ENCODE measurements at regions not wholly inside any gene's neighbourhood (a gene's known extent, or its start where the extent isn't known, plus 50 kb on each side); places are given as distances from the start of the nearest gene placed in this dataset.
A peak's percentile ranks its signal among the peaks of the same experiment; 100 is the strongest.

DNA sequence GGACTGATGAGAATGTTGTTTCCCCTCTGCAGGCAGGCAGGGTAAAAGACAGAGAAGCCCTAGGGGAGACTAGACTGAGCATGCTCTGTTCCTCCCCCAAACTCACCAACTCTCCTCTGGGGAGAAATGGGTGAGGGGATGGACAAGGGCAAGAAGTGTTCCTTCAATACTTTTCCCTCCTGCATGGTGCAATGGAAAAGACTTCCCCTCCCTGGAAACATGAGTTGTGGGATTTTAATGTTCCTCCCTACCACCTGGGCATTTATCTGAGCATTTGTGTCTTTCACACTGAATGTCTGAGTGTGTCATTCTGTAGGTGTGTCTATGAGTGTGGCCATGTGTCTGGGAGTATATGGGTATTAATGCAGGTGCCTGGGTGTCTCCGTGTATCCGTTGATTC lies 275.7 kb downstream of the C1orf94 start:
- H3K9me3 ChIP-seq (ENCODE audit: control insufficient read depth, low read length) = no peaks in the 10 kb centered on the region
- no peaks in the 10 kb centered on the region for H3K27me3 ChIP-seq (replicated peaks; ENCODE audit: control insufficient read depth, insufficient read depth, low read length, poor library complexity, severe bottlenecking)
- H3K36me3 ChIP-seq (ENCODE audit: control insufficient read depth, insufficient read depth, low read length) = no peaks in the 10 kb centered on the region
- no peaks in the 10 kb centered on the region for H3K4me1 ChIP-seq (ENCODE audit: control insufficient read depth, insufficient read depth, low read length, poor library complexity, severe bottlenecking)
- H3K27ac ChIP-seq (ENCODE audit: insufficient read depth, low read length, poor library complexity, severe bottlenecking) = no peak overlapping the region
- H3K4me3 ChIP-seq (ENCODE audit: insufficient read depth, low read depth, low read length, poor library complexity, severe bottlenecking) = no peak overlapping the region
- DNase-seq = no peak

DNA sequence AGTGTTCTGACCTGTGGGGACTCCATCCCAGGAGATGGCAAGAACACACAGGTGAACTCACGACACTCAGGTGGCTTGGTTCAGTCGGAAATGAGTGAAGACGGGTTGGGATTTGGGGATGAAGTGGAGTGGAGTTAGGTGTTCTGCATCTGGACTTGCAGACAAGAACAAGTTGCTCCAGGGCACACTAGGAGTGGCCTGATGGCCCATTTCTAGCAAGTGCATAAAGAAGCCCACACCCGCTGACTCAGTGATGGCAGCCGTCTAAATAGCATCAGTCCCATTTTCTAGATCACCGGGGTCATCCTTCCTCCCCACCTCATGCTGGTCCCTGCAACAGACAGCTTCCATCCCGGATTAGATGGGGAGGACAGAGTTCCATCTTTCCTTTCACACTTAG lies 278.4 kb downstream of the C1orf94 start:
- DNase-seq = no peak
- Histone ChIP-seq H3K27me3 (replicated peaks; ENCODE audit: control insufficient read depth, insufficient read depth, low read length, poor library complexity, severe bottlenecking) (no peaks in the 10 kb centered on the region), H3K4me1 (ENCODE audit: control insufficient read depth, insufficient read depth, low read length, poor library complexity, severe bottlenecking) (no peaks in the 10 kb centered on the region), H3K4me3 (ENCODE audit: insufficient read depth, low read depth, low read length, poor library complexity, severe bottlenecking) (no peak overlapping the region), H3K27ac (ENCODE audit: insufficient read depth, low read length, poor library complexity, severe bottlenecking) (no peak overlapping the region), H3K9me3 (ENCODE audit: control insufficient read depth, low read length) (no peaks in the 10 kb centered on the region), H3K36me3 (ENCODE audit: control insufficient read depth, insufficient read depth, low read length) (no peaks in the 10 kb centered on the region)

DNA sequence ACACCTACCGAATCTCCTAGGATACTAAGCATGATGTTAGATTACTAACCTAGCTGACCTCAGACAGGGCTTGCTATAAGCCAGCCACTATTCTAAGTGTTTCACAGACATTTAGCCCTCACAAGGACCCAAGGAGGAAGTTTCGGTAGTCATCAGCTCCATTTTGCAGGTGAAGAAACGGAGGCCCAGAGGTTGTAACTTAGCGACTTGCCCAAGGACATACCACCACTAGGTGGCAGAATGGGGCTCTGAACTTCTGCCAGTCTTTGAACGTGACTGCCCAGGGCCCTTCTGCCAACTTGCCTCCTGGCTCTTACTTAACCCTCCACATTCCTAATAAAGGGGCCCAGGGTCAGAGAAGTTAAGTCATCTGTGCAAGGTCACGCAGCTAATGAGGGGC lies 283.5 kb downstream of the C1orf94 start:
- no peak overlapping the region for H3K27ac ChIP-seq (ENCODE audit: insufficient read depth, low read length, poor library complexity, severe bottlenecking)
- H3K4me3 ChIP-seq (ENCODE audit: insufficient read depth, low read depth, low read length, poor library complexity, severe bottlenecking) = no peak overlapping the region
- H3K36me3 ChIP-seq (ENCODE audit: control insufficient read depth, insufficient read depth, low read length) = no peaks in the 10 kb centered on the region
- DNase-seq = peak in 1 of 3 donors; percentile 16
- no peaks in the 10 kb centered on the region for H3K27me3 ChIP-seq (replicated peaks; ENCODE audit: control insufficient read depth, insufficient read depth, low read length, poor library complexity, severe bottlenecking)
- H3K9me3 ChIP-seq (ENCODE audit: control insufficient read depth, low read length) = no peaks in the 10 kb centered on the region
- no peaks in the 10 kb centered on the region for H3K4me1 ChIP-seq (ENCODE audit: control insufficient read depth, insufficient read depth, low read length, poor library complexity, severe bottlenecking)

DNA sequence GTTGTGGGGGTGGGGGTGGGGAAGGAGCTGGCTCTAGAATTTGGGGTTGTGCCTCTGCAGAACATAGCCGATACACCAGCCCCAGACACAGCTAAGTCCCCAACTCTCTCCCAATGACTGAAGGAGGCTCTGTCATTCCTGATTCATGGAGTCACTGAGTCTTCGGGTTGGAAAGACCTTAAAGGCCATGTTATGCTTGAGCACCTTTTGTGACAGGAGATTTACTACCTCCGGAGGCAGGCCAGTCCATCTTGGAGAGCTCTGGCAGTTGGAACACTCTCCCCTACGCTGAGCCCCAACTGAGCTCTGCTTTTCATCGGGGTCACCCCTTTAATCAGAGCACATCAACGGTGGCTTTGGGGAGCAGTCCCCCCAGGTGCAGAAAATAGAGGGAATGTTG lies 284.4 kb upstream of the GJB5 start:
- no peak for DNase-seq
- H3K27me3 ChIP-seq (replicated peaks; ENCODE audit: control insufficient read depth, insufficient read depth, low read length, poor library complexity, severe bottlenecking) = no peaks in the 10 kb centered on the region

DNA sequence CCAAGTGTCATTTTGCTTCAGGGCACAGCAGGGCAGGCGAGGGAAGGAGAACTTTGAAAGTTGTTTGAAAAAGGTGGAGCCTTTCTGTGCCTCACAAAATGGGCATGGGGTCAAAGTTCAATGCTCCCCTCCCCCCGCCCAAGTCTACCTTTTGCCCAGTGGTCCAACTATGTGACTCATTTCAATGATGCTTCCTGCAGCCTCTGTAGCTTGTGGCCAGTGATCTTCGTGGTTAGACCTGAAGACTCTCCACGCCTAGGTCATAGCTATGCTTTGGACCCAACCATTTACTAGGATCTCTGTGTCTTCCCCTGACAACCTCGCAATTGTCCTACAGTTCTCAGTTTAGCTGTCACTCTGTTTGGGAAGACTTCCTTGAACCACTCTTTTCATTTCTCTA lies 280.3 kb upstream of the GJB5 start:
- Histone ChIP-seq H3K27ac (ENCODE audit: insufficient read depth, low read length, poor library complexity, severe bottlenecking) (no peak overlapping the region), H3K36me3 (ENCODE audit: control insufficient read depth, insufficient read depth, low read length) (no peaks in the 10 kb centered on the region), H3K27me3 (replicated peaks; ENCODE audit: control insufficient read depth, insufficient read depth, low read length, poor library complexity, severe bottlenecking) (no peaks in the 10 kb centered on the region), H3K9me3 (ENCODE audit: control insufficient read depth, low read length) (no peaks in the 10 kb centered on the region), H3K4me1 (ENCODE audit: control insufficient read depth, insufficient read depth, low read length, poor library complexity, severe bottlenecking) (no peaks in the 10 kb centered on the region), H3K4me3 (ENCODE audit: insufficient read depth, low read depth, low read length, poor library complexity, severe bottlenecking) (no peak overlapping the region)
- no peak for DNase-seq

More for the DNA sequence above, 284.4 kb upstream of the GJB5 start:
- H3K9me3 ChIP-seq (ENCODE audit: control insufficient read depth, low read length) = no peaks in the 10 kb centered on the region
- H3K4me1 ChIP-seq (ENCODE audit: control insufficient read depth, insufficient read depth, low read length, poor library complexity, severe bottlenecking) = no peaks in the 10 kb centered on the region
- no peaks in the 10 kb centered on the region for H3K36me3 ChIP-seq (ENCODE audit: control insufficient read depth, insufficient read depth, low read length)
- H3K27ac ChIP-seq (ENCODE audit: insufficient read depth, low read length, poor library complexity, severe bottlenecking) = no peak overlapping the region
- no peak overlapping the region for H3K4me3 ChIP-seq (ENCODE audit: insufficient read depth, low read depth, low read length, poor library complexity, severe bottlenecking)

DNA sequence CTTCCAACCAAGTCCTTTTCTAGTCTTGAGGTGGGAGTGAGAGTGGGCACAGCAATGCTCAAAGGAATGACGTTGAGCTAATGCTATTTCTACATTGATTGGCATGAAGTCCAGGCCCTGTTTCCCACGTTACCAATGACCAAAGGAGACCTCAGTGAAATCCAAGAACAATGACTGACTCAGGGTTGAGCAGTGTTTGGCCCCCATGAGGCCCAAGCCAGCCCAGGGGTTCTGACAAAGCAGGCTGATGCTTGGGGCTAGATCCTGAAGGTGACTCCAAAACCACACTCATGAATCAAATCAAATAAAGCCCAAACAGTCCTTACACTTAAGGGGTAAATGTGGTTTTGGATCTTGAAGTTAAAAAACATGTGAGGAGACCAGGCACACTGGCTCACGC lies 278.5 kb upstream of the GJB5 start:
- Histone ChIP-seq H3K27me3 (replicated peaks; ENCODE audit: control insufficient read depth, insufficient read depth, low read length, poor library complexity, severe bottlenecking) (no peaks in the 10 kb centered on the region), H3K4me3 (ENCODE audit: insufficient read depth, low read depth, low read length, poor library complexity, severe bottlenecking) (no peak overlapping the region), H3K27ac (ENCODE audit: insufficient read depth, low read length, poor library complexity, severe bottlenecking) (no peak overlapping the region), H3K4me1 (ENCODE audit: control insufficient read depth, insufficient read depth, low read length, poor library complexity, severe bottlenecking) (no peaks in the 10 kb centered on the region), H3K9me3 (ENCODE audit: control insufficient read depth, low read length) (no peaks in the 10 kb centered on the region), H3K36me3 (ENCODE audit: control insufficient read depth, insufficient read depth, low read length) (no peaks in the 10 kb centered on the region)
- DNase-seq = no peak

DNA sequence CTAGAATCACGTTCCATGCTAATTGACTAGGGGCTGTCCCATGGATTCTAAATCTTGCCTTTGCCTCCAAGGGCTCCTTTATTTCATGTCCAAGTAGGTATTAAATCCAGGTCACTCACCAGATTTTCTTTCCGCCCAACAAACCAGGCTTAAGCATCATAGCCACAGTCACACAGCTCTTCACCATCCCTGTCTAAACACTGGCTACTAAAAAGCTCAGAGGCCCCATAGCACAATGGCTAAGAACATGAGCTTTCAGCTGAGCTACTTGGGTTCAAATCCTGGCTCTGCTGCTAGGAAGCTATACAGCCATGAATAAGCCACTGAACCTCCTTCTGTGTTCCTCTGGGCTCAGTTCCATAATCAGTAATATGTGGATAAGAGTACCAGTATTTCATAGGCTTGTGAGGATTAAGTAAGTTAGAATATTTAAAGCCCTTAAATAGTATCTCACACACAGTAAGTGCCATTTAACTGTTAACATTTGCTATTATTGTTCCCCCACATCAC lies 277.2 kb upstream of the GJB5 start:
- Histone ChIP-seq H3K4me3 (ENCODE audit: insufficient read depth, low read depth, low read length, poor library complexity, severe bottlenecking) (no peak overlapping the region), H3K9me3 (ENCODE audit: control insufficient read depth, low read length) (no peaks in the 10 kb centered on the region), H3K27ac (ENCODE audit: insufficient read depth, low read length, poor library complexity, severe bottlenecking) (no peak overlapping the region), H3K36me3 (ENCODE audit: control insufficient read depth, insufficient read depth, low read length) (no peaks in the 10 kb centered on the region), H3K27me3 (replicated peaks; ENCODE audit: control insufficient read depth, insufficient read depth, low read length, poor library complexity, severe bottlenecking) (no peaks in the 10 kb centered on the region), H3K4me1 (ENCODE audit: control insufficient read depth, insufficient read depth, low read length, poor library complexity, severe bottlenecking) (no peaks in the 10 kb centered on the region)
- DNase-seq = no peak

DNA sequence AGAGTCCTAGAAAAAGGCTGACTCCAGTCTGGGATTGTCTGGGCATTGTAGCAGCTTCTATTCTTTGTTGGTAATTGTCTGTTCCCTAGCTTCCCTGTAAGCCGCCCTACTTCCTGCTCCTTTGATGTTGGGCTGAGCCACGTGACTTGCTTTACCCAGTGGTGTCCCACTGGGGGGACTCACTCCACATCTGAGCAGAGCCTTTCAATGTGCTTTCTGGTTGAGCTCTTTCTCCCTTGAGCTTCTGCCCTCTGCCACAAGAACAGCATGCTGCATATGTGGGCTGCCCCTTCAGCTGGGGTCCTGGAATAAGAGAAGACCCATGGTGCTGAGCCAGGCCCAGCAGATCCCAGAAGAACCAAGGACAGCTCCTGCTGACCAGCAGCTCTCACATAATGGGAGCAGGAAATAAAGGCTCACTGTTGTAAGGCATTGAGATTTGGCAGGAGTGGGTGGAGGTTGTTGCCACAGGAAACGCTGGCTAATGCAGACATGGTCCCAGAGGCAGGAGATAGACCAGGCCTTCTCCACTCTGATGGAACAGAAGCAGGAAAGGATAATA lies 276.3 kb upstream of the GJB5 start:
- Histone ChIP-seq H3K27me3 (replicated peaks; ENCODE audit: control insufficient read depth, insufficient read depth, low read length, poor library complexity, severe bottlenecking) (no peaks in the 10 kb centered on the region), H3K4me3 (ENCODE audit: insufficient read depth, low read depth, low read length, poor library complexity, severe bottlenecking) (no peak overlapping the region), H3K36me3 (ENCODE audit: control insufficient read depth, insufficient read depth, low read length) (no peaks in the 10 kb centered on the region), H3K27ac (ENCODE audit: insufficient read depth, low read length, poor library complexity, severe bottlenecking) (no peak overlapping the region), H3K9me3 (ENCODE audit: control insufficient read depth, low read length) (no peaks in the 10 kb centered on the region), H3K4me1 (ENCODE audit: control insufficient read depth, insufficient read depth, low read length, poor library complexity, severe bottlenecking) (no peaks in the 10 kb centered on the region)
- no peak for DNase-seq

DNA sequence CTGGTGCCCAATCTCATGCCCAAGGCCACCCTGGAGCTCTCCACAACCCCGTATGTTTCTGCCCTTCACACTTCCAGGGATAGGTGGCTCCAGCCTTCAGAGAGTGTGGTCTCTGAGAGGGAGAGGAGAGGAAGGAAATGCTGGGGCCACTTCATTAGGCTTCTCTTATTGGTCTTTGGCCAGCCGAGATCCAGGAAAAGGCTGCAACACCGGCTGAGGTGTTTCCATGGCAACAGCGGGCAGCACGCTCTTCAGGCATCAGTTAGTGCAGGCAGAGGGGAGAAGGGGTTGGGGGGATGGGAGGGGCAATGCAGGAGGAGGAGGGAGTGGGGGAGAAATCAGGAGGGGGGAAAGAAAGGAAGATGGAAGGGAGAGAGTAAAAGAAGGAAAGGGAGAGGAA lies 275.1 kb upstream of the GJB5 start:
- Histone ChIP-seq H3K9me3 (ENCODE audit: control insufficient read depth, low read length) (no peaks in the 10 kb centered on the region), H3K27me3 (replicated peaks; ENCODE audit: control insufficient read depth, insufficient read depth, low read length, poor library complexity, severe bottlenecking) (no peaks in the 10 kb centered on the region), H3K27ac (ENCODE audit: insufficient read depth, low read length, poor library complexity, severe bottlenecking) (no peak overlapping the region), H3K4me3 (ENCODE audit: insufficient read depth, low read depth, low read length, poor library complexity, severe bottlenecking) (no peak overlapping the region), H3K4me1 (ENCODE audit: control insufficient read depth, insufficient read depth, low read length, poor library complexity, severe bottlenecking) (no peaks in the 10 kb centered on the region), H3K36me3 (ENCODE audit: control insufficient read depth, insufficient read depth, low read length) (no peaks in the 10 kb centered on the region)
- DNase-seq = no peak

DNA sequence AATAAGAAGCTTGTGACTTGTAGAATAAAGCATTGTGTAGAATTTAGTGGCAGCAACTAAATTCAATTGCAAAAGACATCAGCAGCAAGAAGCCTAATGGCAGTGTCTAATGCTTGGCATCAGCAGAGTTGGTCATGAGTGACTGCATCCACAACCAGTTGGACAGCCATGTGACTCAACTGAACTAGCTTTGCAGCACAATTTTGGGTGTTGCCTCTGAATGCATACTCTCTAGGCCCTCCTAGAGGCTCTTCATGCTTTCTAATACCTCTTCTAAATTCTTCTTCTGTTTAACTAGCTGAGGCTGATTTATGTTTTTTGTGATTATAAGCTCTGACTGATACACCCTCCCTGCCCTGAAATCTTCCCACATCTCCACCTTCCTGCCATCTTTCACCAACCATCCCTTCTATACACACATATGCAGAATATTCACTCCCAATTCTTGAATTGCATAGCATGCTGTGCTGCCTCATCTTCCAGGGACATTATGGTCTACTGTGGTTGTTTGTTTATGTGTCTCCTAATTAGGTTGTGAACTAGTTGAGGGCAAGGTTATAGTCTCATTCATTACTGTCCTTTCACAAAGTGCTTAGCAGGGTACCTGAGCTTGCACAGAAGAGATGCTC lies 266.7 kb upstream of the GJB5 start:
- H3K27ac ChIP-seq (ENCODE audit: insufficient read depth, low read length, poor library complexity, severe bottlenecking) = no peak overlapping the region
- H3K4me3 ChIP-seq (ENCODE audit: insufficient read depth, low read depth, low read length, poor library complexity, severe bottlenecking) = no peak overlapping the region
- H3K4me1 ChIP-seq (ENCODE audit: control insufficient read depth, insufficient read depth, low read length, poor library complexity, severe bottlenecking) = no peaks in the 10 kb centered on the region
- peaks cover 3% of the 10 kb centered on the region for H3K9me3 ChIP-seq (ENCODE audit: control insufficient read depth, low read length)
- no peak for DNase-seq
- no peaks in the 10 kb centered on the region for H3K36me3 ChIP-seq (ENCODE audit: control insufficient read depth, insufficient read depth, low read length)
- no peaks in the 10 kb centered on the region for H3K27me3 ChIP-seq (replicated peaks; ENCODE audit: control insufficient read depth, insufficient read depth, low read length, poor library complexity, severe bottlenecking)

All from effector memory CD4-positive, alpha-beta T cell (primary cell).